Lower lobe of right lung (tissue), 2 donors: ENCODE measurements at regions not wholly inside any gene's neighbourhood (a gene's known extent, or its start where the extent isn't known, plus 50 kb on each side); places are given as distances from the start of the nearest gene placed in this dataset.

ENCODE experiments used
- ATAC-seq, 2 donors: fragments of 200-7000 bp; cut with Tn5 transposase; one replicate each; pipeline ENCODE4 v1.9.1; 2020 to 2022; ENCODE audit warnings: mild to moderate bottlenecking in 2 of 2, moderate library complexity in 2 of 2
- DNase-seq: peaks from one replicate; pipeline ENCODE4 v3.0.0-alpha.2; 2020
- H3K27ac ChIP-seq: fragments of 200-600 bp; one replicate; pipeline ENCODE4 v1.8.0; 2022
- H3K27me3 ChIP-seq: fragments of 200-600 bp; one replicate; pipeline ENCODE4 v1.8.0; 2022; ENCODE audit warnings: low read depth
- H3K36me3 ChIP-seq: fragments of 200-600 bp; one replicate; pipeline ENCODE4 v1.8.0; 2022; ENCODE audit warnings: mild to moderate bottlenecking
- H3K4me1 ChIP-seq: fragments of 200-600 bp; one replicate; pipeline ENCODE4 v1.8.0; 2022
- H3K4me3 ChIP-seq: fragments of 200-600 bp; one replicate; pipeline ENCODE4 v1.8.0; 2022; ENCODE audit warnings: mild to moderate bottlenecking
- H3K9me3 ChIP-seq: fragments of 200-600 bp; one replicate; pipeline ENCODE4 v1.8.0; 2022
- intact Hi-C: fragments of 100-400 bp; cut with DNase I; formaldehyde crosslinking; loops from one replicate; pipeline ENCODE4 v1.11.0; 2022
- TF ChIP-seq, protein P1 (sequence below): fragments of 200-600 bp; IDR thresholded peaks from one replicate; pipeline ENCODE4 v1.8.0; 2022; ENCODE audit warnings: antibody characterized with exemption, mild to moderate bottlenecking
- donor health status: DM: no; HTN: yes; CAD: no; lungs with severe emphysema.

GRCh38 chr1:69414574-69414973 lies 153.1 kb upstream of the LRRC7 start:
- Histone ChIP-seq H3K36me3 (no peaks in the 10 kb centered on the region), H3K27me3 (no peaks in the 10 kb centered on the region), H3K27ac (no peak overlapping the region), H3K4me3 (no peak overlapping the region), H3K4me1 (no peaks in the 10 kb centered on the region), H3K9me3 (no peaks in the 10 kb centered on the region)
- TF ChIP-seq, protein P1, sequence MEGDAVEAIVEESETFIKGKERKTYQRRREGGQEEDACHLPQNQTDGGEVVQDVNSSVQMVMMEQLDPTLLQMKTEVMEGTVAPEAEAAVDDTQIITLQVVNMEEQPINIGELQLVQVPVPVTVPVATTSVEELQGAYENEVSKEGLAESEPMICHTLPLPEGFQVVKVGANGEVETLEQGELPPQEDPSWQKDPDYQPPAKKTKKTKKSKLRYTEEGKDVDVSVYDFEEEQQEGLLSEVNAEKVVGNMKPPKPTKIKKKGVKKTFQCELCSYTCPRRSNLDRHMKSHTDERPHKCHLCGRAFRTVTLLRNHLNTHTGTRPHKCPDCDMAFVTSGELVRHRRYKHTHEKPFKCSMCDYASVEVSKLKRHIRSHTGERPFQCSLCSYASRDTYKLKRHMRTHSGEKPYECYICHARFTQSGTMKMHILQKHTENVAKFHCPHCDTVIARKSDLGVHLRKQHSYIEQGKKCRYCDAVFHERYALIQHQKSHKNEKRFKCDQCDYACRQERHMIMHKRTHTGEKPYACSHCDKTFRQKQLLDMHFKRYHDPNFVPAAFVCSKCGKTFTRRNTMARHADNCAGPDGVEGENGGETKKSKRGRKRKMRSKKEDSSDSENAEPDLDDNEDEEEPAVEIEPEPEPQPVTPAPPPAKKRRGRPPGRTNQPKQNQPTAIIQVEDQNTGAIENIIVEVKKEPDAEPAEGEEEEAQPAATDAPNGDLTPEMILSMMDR, result no peak
- ATAC-seq (no peak), DNase-seq (no peak)
- intact Hi-C loops, result no loop called here

- Histone ChIP-seq H3K36me3 (no peaks in the 10 kb centered on the region), H3K4me1 (no peaks in the 10 kb centered on the region), H3K27ac (no peak overlapping the region), H3K9me3 (no peaks in the 10 kb centered on the region), H3K4me3 (no peak overlapping the region), H3K27me3 (no peaks in the 10 kb centered on the region)
- no peak for ATAC-seq
- intact Hi-C loops, result no loop called here
- TF ChIP-seq, protein P1, result no peak
- no peak for DNase-seq
These were observed 146.4 kb upstream of the LRRC7 start for GRCh38 chr1:69421286-69421685.

GRCh38 chr1:69425871-69426270 lies 141.9 kb upstream of the LRRC7 start:
- intact Hi-C loops, result no loop called here
- DNase-seq, result no peak

DNA sequence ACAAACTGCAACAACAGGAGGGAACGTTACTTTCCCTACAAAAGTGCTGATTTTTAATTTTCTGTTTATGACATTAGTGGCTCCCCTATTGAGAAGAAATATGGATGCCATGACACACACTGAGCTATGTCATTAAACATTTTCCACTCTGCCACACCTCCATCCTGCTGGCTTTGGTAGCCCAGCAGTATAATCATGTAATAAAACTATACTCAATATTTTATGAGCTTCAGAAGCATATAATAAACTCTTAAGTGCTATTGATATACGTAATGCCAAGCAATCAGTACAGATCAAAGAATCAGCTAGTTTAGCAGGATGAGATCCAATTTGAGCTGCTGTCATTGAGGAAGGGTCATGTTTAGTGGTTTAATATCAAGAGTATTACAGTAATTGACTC lies 141.3 kb upstream of the LRRC7 start:
- ATAC-seq (no peak), DNase-seq (no peak)
- H3K4me3 ChIP-seq, result no peak overlapping the region
- H3K27me3 ChIP-seq, result no peaks in the 10 kb centered on the region
- intact Hi-C loops, result no loop called here
- H3K36me3 ChIP-seq, result no peaks in the 10 kb centered on the region
- TF ChIP-seq, protein P1, result no peak
- no peak overlapping the region for H3K27ac ChIP-seq
- no peaks in the 10 kb centered on the region for H3K4me1 ChIP-seq
- no peaks in the 10 kb centered on the region for H3K9me3 ChIP-seq

More at GRCh38 chr1:69425871-69426270, 141.9 kb upstream of the LRRC7 start:
- no peak for ATAC-seq
- no peak overlapping the region for H3K4me3 ChIP-seq
- H3K4me1 ChIP-seq, result no peaks in the 10 kb centered on the region
- no peak overlapping the region for H3K27ac ChIP-seq
- TF ChIP-seq, protein P1, result no peak
- H3K36me3 ChIP-seq, result no peaks in the 10 kb centered on the region
- no peaks in the 10 kb centered on the region for H3K27me3 ChIP-seq
- no peaks in the 10 kb centered on the region for H3K9me3 ChIP-seq

GRCh38 chr1:69433073-69433472 lies 134.6 kb upstream of the LRRC7 start:
- no peak overlapping the region for H3K4me3 ChIP-seq
- H3K27me3 ChIP-seq, result no peaks in the 10 kb centered on the region
- DNase-seq (no peak), ATAC-seq (no peak)
- no peaks in the 10 kb centered on the region for H3K9me3 ChIP-seq
- H3K36me3 ChIP-seq, result no peaks in the 10 kb centered on the region
- TF ChIP-seq, protein P1, result no peak
- no peak overlapping the region for H3K27ac ChIP-seq
- intact Hi-C loops, result no loop called here
- H3K4me1 ChIP-seq, result no peaks in the 10 kb centered on the region

- Histone ChIP-seq H3K4me1 (no peaks in the 10 kb centered on the region), H3K9me3 (no peaks in the 10 kb centered on the region), H3K27ac (no peak overlapping the region), H3K27me3 (no peaks in the 10 kb centered on the region), H3K4me3 (no peak overlapping the region), H3K36me3 (no peaks in the 10 kb centered on the region)
- ATAC-seq (no peak), DNase-seq (no peak)
- intact Hi-C loops, result no loop called here
- TF ChIP-seq, protein P1, result no peak
These were observed 131.6 kb upstream of the LRRC7 start for GRCh38 chr1:69436151-69436550.
